ENCODE measurements at regions not wholly inside any gene's neighbourhood (a gene's known extent, or its start where the extent isn't known, plus 50 kb on each side); places are given as distances from the start of the nearest gene placed in this dataset.

GRCh38 chr2:6183226-6183625, 491.0 kb downstream of the SOX11 start:
- H3F3A ChIP-seq (ENCODE audit: insufficient read depth, low read length, poor library complexity, severe bottlenecking): no peaks in the 10 kb centered on the region
- TF ChIP-seq MXI1 (conservative IDR thresholded peaks at IDR 0.05; ENCODE audit: poor library complexity, severe bottlenecking) (no peak), EZH2 (IDR thresholded peaks at IDR 0.05; ENCODE audit: borderline replicate concordance, insufficient read depth, low read length, poor library complexity, severe bottlenecking) (no peak), RAD21 (conservative IDR thresholded peaks at IDR 0.05) (no peak), EP300 (conservative IDR thresholded peaks at IDR 0.05; ENCODE audit: poor library complexity, severe bottlenecking) (no peak), SMC3 (conservative IDR thresholded peaks at IDR 0.05; ENCODE audit: poor library complexity) (no peak), POLR2AphosphoS5 (IDR thresholded peaks at IDR 0.05) (no peak), TAF1 (IDR thresholded peaks at IDR 0.05; ENCODE audit: low read depth) (no peak)
- TF ChIP-seq, protein P1, sequence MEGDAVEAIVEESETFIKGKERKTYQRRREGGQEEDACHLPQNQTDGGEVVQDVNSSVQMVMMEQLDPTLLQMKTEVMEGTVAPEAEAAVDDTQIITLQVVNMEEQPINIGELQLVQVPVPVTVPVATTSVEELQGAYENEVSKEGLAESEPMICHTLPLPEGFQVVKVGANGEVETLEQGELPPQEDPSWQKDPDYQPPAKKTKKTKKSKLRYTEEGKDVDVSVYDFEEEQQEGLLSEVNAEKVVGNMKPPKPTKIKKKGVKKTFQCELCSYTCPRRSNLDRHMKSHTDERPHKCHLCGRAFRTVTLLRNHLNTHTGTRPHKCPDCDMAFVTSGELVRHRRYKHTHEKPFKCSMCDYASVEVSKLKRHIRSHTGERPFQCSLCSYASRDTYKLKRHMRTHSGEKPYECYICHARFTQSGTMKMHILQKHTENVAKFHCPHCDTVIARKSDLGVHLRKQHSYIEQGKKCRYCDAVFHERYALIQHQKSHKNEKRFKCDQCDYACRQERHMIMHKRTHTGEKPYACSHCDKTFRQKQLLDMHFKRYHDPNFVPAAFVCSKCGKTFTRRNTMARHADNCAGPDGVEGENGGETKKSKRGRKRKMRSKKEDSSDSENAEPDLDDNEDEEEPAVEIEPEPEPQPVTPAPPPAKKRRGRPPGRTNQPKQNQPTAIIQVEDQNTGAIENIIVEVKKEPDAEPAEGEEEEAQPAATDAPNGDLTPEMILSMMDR (IDR thresholded peaks at IDR 0.05; ENCODE audit: poor library complexity, severe bottlenecking): no peak
- TF ChIP-seq, protein P2, sequence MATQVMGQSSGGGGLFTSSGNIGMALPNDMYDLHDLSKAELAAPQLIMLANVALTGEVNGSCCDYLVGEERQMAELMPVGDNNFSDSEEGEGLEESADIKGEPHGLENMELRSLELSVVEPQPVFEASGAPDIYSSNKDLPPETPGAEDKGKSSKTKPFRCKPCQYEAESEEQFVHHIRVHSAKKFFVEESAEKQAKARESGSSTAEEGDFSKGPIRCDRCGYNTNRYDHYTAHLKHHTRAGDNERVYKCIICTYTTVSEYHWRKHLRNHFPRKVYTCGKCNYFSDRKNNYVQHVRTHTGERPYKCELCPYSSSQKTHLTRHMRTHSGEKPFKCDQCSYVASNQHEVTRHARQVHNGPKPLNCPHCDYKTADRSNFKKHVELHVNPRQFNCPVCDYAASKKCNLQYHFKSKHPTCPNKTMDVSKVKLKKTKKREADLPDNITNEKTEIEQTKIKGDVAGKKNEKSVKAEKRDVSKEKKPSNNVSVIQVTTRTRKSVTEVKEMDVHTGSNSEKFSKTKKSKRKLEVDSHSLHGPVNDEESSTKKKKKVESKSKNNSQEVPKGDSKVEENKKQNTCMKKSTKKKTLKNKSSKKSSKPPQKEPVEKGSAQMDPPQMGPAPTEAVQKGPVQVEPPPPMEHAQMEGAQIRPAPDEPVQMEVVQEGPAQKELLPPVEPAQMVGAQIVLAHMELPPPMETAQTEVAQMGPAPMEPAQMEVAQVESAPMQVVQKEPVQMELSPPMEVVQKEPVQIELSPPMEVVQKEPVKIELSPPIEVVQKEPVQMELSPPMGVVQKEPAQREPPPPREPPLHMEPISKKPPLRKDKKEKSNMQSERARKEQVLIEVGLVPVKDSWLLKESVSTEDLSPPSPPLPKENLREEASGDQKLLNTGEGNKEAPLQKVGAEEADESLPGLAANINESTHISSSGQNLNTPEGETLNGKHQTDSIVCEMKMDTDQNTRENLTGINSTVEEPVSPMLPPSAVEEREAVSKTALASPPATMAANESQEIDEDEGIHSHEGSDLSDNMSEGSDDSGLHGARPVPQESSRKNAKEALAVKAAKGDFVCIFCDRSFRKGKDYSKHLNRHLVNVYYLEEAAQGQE (IDR thresholded peaks at IDR 0.05; ENCODE audit: borderline replicate concordance): no peak
- no peak overlapping the region for H3K4me3 ChIP-seq (ENCODE audit: low read length)
- H4K20me1 ChIP-seq (ENCODE audit: insufficient read depth): no peaks in the 10 kb centered on the region
- H3K9me3 ChIP-seq (ENCODE audit: low read length): no peaks in the 10 kb centered on the region
- no peaks in the 10 kb centered on the region for H3K36me3 ChIP-seq (ENCODE audit: insufficient read depth, low read length)
- no peak overlapping the region for H3K4me2 ChIP-seq (ENCODE audit: low read length)
- no peaks in the 10 kb centered on the region for H3K9me2 ChIP-seq (ENCODE audit: insufficient read depth, low read length)
- H2AFZ ChIP-seq (ENCODE audit: low read depth, low read length): no peak overlapping the region
- H3K27ac ChIP-seq (ENCODE audit: low read length): no peak overlapping the region
- H3K27me3 ChIP-seq (ENCODE audit: insufficient read depth, low read depth, low read length): no peaks in the 10 kb centered on the region
- no peak overlapping the region for H3K9ac ChIP-seq (ENCODE audit: low read length)
- H3K79me2 ChIP-seq (replicated peaks; ENCODE audit: insufficient read depth, low read length): no peaks in the 10 kb centered on the region

- H3K4me3 ChIP-seq (ENCODE audit: low read length): no peak overlapping the region
- no peak overlapping the region for H3K4me2 ChIP-seq (ENCODE audit: low read length)
- H4K20me1 ChIP-seq (ENCODE audit: insufficient read depth): no peaks in the 10 kb centered on the region
- no peaks in the 10 kb centered on the region for H3K79me2 ChIP-seq (replicated peaks; ENCODE audit: insufficient read depth, low read length)
- no peaks in the 10 kb centered on the region for H3K9me3 ChIP-seq (ENCODE audit: low read length)
- no peaks in the 10 kb centered on the region for H3K36me3 ChIP-seq (ENCODE audit: insufficient read depth, low read length)
- no peak overlapping the region for H3K9ac ChIP-seq (ENCODE audit: low read length)
- no peaks in the 10 kb centered on the region for H3K27me3 ChIP-seq (ENCODE audit: insufficient read depth, low read depth, low read length)
- H3K27ac ChIP-seq (ENCODE audit: low read length): no peak overlapping the region
- TF ChIP-seq, protein P2 (IDR thresholded peaks at IDR 0.05; ENCODE audit: borderline replicate concordance): no peak
- TF ChIP-seq EZH2 (IDR thresholded peaks at IDR 0.05; ENCODE audit: borderline replicate concordance, insufficient read depth, low read length, poor library complexity, severe bottlenecking) (no peak), EP300 (conservative IDR thresholded peaks at IDR 0.05; ENCODE audit: poor library complexity, severe bottlenecking) (no peak), RAD21 (conservative IDR thresholded peaks at IDR 0.05) (no peak), POLR2AphosphoS5 (IDR thresholded peaks at IDR 0.05) (no peak), MXI1 (conservative IDR thresholded peaks at IDR 0.05; ENCODE audit: poor library complexity, severe bottlenecking) (no peak), SMC3 (conservative IDR thresholded peaks at IDR 0.05; ENCODE audit: poor library complexity) (no peak), TAF1 (IDR thresholded peaks at IDR 0.05; ENCODE audit: low read depth) (no peak)
- TF ChIP-seq, protein P1 (IDR thresholded peaks at IDR 0.05; ENCODE audit: poor library complexity, severe bottlenecking): no peak
- no peak overlapping the region for H2AFZ ChIP-seq (ENCODE audit: low read depth, low read length)
- H3F3A ChIP-seq (ENCODE audit: insufficient read depth, low read length, poor library complexity, severe bottlenecking): no peaks in the 10 kb centered on the region
- no peaks in the 10 kb centered on the region for H3K9me2 ChIP-seq (ENCODE audit: insufficient read depth, low read length)
Measured at GRCh38 chr2:6184532-6185292, 492.5 kb downstream of the SOX11 start.

Data from neural cell (in vitro differentiated cells).